ENCODE measurements at regions not wholly inside any gene's neighbourhood (a gene's known extent, or its start where the extent isn't known, plus 50 kb on each side); places are given as distances from the start of the nearest gene placed in this dataset.

DNA sequence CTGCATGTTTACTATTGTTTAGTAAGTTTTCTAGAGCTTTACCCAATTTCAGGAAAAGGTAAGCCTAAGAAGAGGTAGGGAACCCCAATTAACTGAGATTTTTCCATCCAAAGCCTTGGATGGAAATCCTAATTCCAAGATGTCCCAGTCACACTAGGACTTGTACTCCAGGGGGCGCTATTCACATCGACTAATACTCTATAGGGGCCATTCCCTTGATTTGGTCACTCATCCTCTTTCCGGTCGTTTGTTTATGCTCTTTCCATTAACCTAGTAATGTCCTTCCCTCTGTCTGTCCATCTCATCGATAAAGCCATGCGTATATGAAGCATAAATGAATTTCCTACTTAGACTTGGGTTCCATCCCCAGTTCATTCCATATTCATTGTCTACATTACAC lies 80.8 kb upstream of the FUCA2 start:
- peak; percentile 22 for DNase-seq

DNA sequence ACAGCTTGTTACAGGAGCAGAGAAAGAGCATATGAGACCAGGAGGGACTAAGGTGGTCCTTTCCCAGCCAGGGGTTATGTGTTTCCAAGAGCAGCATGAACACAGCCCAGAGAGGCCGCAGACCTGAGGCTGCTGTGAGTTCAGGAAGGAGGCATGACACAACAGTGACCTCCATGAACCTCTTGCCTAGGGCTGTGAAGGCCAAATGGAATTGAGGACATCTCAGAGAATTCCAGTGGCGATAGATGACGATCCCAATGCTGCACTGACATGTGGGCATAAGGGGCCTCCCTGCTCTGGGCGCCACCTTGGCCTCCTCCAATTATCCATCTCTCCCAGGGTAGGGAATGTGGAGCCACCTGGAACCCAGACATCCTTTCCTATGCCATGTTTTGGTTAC lies 79.9 kb upstream of the FUCA2 start:
- no peak for DNase-seq

DNA sequence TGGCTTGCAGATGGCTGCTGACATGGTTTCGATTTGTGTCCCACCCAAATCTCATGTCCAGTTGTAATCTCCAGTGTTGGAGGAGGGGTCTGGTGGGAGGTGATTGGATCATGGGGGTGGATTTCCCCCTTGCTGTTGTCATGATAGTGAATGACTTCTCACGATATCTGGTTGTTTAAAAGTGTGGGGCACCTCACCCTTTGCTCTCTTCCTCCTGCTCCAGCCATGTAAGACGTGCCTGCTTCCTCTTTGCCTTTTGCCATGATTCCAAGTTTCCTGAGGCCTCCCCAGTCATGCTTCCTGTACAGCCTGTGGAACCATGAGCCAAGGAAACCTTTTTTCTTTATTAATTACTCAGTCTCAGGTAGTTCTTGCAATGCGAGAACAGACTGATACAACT lies 77.6 kb upstream of the FUCA2 start:
- DNase-seq, result no peak

DNA sequence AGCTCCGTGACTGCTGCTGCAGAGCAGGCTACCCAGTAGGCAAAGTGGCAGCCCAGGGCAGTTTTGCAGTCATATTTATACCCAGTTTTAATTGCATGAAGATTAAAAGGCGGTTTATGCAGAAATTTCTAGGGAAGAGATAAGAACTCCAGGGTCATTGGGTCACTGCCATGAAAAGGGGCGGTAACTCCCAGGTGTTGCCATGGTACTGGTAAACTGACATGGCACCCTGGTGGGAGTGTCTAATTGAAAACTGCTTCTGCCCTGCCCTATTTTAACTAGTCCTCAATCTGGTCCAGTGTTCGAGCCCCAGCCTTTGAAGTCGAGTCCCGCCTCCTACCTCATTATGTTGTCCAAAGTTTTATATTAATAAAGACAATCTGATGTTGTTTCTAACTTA lies 75.0 kb upstream of the FUCA2 start:
- DNase-seq, result peak; percentile 10

DNA sequence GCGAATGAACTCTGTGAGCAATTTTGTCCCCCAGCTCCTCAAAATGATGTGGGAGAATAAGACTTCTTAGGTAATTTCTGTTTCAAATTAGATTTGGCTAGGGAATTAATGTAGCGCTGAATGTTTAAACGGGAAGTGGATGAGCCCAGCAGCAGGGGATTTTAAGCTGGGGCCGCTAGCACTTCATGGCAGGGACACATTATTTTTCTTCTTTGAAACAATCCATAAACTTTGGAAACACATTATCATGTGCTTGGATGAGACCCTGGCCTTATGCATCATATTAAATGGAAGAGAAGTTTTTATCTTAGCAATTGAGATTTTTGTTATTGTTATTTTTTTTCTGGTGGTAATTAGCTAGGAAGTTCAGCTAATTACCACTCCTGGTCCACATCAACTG lies 74.2 kb upstream of the FUCA2 start:
- DNase-seq, result no peak

DNA sequence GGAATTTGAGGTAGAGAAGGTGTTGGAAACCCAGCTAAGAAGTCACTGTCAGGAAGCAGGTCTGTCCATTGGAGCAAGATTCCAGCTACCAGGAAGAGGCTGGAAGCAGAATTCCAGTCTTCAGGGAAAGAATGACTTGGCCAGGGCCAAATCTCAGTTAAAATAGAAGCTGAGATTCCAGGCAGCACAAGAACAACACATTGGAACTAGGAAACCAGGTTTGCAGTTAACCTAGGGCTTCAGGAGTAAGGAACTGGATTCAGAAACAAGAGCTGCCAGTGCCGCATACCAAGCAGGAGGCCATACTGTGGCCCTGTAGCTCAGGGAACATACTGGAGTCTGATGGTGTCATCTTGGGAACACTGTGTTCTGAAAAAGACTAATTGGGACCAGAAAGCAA lies 73.7 kb upstream of the FUCA2 start:
- no peak for DNase-seq

DNA sequence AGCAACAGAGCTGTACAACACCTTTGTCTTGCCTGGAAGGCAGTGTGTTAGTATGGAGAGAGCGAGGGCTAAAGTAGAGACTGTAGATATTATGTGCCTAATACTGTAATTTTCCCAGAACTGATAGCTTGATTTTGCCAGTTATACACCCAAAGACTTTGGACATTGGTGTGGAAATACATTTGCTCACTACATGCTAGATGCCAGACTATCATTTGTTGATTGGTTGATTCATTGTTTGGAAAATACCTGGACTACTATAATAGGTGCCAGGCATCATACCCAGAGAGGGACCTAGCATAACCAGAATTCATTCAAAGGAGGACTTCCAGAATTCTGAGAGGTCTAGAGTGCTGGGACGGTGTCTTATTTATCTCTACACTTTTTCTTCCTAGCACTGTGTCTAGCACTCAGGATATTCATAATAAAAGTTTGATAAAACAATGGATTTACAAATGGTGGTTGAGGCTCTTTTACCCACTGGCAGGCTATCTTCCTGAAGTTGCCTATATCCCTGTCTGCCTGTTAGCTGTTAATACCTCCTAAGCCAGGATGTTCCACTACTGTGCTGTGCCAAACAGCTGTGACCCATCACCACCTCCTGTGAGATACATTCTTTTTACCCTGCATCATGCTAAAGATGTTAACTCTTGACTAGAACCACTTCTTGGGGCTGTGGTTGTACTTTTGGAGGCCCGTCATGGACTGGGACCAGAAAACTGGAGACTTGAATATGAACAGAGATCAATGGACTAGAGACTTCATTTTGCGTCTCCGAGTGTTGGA lies 72.2 kb upstream of the FUCA2 start:
- DNase-seq, result no peak

DNA sequence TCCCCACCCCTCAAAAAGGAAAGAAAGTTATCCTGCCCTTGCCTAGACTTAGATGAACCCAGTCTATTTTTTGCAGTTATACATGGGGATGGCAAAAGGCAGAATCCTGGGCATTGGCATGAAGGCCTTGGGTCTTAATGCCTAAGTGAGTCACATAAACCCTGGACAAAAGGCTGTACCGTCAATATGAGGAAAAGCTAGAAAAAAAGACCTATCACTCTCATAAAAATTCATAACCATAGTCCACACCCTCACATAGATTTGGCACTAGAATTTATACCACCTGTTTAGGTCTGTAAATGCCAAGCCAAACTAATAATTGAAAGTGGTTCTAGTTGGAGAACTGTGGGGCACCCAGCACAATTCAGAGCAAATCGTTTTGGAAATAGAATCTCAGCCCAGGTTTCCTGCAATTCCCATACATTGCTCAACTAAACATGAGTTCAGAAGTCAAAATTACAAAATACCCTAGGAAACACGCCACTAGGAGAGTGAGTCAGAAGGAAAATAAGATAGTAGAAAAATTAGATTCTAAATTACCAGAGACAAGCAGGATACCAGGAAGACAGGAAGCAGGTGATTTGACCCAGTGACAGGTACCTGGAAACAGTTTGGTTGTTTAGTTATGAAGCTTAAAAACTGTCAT lies 70.4 kb upstream of the FUCA2 start:
- DNase-seq, result no peak

DNA sequence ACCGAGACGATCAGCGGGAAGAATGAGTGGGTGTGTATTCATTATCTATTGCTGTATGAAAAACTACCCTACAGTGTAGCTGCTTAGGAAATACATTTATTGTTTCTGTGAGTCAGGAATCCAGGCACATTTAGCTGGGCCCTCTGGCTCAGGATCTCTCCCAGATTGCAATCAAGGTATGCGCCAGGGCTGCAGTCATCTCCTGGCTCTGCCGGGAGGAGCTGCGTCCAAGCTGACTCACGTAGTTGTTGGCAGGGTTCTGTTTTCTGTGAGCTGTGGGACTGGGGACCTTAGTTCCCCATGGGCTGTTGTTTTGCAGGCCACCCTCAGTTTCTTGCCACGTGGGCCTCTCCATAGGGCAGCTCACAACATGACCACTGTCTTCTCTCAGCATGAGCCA lies 68.2 kb upstream of the FUCA2 start:
- no peak for DNase-seq

DNA sequence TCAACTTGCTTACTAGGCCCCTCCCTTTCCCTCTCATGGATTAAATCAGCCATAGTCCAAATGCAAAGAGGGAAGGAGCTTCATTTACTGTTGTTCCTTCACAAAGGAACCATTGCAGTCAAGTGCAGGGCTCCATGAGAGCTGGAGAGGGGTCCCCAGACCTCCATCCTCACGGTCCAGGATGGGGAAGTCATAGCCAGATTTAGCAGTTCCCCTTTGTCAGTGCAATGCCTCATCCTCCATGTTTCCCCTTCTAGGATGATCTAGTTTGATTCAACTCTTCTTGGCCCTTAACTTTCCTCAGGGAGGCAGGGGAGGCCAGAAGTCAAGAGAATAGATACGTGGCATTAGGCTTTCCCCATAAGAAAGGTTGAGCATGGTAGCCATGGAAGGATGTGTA lies 66.5 kb upstream of the FUCA2 start:
- DNase-seq, result no peak

DNA sequence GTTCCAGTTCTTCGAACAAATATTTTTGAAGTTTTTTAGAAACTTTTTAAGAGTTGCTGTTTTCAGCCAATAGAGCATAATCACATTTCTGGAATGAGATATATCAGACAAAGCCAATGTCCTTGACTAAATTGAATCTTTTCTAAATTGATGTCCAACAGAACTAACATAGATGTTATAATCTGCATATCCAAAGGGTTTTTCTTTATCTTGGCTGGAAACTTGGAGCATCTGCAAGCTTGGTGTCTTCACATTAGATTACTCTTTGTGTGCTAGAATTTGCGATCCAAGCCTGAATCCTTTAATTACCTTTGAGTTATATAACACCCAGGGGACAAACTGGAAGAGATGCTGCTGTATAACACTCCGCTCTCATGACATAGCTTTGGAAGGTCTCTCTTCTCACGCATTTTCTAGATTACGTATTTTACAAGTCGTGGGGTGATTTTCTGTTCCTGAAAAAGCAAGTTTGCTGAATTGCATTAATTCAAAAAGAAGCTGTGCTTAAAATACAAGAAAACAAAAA lies 64.4 kb upstream of the FUCA2 start:
- DNase-seq, result no peak

DNA sequence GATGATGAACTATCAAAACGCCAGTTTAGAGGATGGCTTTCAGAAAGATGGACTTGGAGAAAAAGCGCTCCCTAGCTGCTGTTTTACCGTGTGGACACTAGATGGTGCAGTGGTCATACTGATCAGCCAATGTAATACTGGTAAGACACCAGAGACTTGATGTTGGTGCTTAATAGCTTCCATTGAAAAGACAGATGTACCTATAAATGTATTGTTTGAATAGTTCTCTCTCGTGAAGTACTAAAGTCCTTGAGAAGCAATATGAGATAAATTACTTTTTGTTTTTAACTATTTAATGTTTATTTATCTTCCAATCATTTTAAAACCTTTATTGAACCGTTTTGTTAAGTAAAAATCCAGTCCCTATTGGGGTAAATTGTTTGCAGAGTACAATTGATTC lies 63.9 kb upstream of the FUCA2 start:
- peak; percentile 91 for DNase-seq

DNA sequence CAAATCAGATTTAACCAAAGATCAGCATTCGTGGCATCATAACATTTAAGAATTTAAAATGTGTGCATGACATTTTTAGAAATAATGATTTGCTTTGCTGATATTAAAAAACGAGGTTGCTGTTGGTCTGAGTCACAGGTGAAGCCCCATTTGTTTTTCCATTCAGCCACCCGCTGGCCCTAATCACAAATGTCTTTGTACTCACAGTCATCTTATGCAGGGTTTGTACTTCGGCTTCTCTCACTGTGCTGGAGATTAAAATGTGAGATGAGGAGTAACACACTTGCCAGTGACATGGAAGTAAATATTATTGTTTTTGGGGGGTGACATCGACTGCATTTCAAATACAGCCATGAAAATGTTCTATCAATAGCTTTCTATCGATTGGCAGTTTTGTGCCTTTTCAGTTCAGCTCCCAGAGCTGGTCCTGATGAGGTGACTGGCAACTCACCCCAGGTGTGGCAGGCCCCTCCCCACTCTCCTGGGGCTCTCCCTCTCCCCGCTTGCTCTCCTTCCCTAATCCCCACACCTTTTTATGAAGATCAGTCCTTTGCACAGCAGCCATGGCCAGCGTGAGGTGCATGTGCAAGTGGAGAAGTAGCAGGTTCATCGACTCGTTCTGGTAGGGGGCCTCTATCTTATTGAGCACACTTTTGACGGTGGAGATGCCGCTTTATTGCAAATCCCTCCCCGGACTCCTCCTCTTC lies 58.8 kb upstream of the FUCA2 start:
- no peak for DNase-seq

DNA sequence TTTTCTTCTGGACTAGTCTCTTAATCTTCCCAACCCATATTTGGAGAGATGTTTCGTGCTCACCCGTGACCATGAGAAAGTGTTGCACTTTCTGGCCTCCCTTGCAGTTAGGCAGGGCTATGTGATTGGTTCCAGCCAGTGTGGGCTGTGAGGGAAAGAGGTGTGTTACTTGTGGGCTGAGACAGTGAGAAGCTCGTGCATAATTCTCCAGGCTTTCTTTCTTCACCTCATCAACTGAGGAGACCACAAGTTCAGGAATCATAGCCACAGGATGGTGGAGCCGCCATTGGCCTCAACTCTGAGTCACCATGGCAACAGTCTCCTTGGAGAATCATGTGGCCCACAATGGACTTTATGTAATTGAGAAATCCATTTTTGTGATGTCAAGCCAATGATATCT lies 57.5 kb upstream of the FUCA2 start:
- DNase-seq, result no peak

DNA sequence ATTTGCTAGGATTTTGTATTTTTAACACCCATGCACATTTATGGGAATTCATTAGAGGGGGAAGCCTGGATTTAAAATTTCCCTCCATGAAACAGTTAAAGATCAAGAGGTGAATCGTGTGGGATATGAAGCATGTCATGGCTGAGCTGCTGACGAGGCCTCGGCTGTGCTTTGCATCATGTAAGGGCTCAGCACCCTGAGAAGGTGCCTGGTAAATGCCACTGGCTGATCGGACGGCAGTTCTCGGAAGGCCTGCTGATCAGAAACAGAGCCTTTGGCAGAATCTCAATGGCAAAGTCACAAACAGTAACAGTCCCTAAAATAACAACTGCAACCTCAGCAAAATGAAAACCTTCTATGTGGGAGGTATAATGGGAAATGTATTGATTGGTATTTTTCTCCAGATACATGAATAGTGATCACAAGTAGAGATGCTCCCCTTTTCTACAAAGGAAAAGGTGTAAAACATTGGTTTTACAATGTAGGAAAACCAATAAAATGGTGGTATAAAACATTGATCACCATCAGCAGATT lies 53.0 kb upstream of the FUCA2 start:
- DNase-seq, result no peak

DNA sequence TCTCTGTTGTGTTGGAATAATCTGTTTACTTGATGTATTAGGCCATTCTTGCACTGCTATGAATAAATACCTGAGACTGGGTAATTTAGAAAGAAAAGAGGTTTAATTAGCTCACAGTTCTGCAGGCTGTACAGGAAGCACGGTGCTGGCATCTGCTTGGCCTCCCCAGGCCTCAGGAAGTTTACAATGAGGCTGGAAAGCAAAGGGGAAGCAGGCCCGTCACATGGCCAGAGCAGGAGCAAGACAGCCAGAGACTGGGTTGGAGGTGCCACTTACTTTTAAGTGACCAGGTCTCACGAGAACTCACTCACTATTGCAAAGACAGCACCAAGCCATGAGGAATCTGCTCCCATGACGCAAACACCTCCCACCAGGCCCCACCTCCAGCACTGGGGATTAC lies 50.6 kb upstream of the FUCA2 start:
- no peak for DNase-seq
